ENCODE measurements at regions not wholly inside any gene's neighbourhood (a gene's known extent, or its start where the extent isn't known, plus 50 kb on each side); places are given as distances from the start of the nearest gene placed in this dataset.
"Not testable (repeated sequence)": the region's sequence is repeated elsewhere in the genome, so short reads cannot be mapped to it uniquely, and the experiment has no call there.

- Histone ChIP-seq H3K27me3 (no peaks in the 10 kb centered on the region), H3K4me1 (no peaks in the 10 kb centered on the region), H3K27ac (no peak overlapping the region), H3K4me3 (no peak overlapping the region), H3K9me3 (no peaks in the 10 kb centered on the region), H3K36me3 (no peaks in the 10 kb centered on the region)
- DNase-seq = no peak
- intact Hi-C loops (cut with DNase I) = no loop called here
- TF ChIP-seq POLR2A (IDR thresholded peaks at IDR 0.05) (no peak), EP300 (IDR thresholded peaks at IDR 0.05) (no peak), POLR2AphosphoS5 (IDR thresholded peaks at IDR 0.05) (no peak)
- TF ChIP-seq, protein P1, sequence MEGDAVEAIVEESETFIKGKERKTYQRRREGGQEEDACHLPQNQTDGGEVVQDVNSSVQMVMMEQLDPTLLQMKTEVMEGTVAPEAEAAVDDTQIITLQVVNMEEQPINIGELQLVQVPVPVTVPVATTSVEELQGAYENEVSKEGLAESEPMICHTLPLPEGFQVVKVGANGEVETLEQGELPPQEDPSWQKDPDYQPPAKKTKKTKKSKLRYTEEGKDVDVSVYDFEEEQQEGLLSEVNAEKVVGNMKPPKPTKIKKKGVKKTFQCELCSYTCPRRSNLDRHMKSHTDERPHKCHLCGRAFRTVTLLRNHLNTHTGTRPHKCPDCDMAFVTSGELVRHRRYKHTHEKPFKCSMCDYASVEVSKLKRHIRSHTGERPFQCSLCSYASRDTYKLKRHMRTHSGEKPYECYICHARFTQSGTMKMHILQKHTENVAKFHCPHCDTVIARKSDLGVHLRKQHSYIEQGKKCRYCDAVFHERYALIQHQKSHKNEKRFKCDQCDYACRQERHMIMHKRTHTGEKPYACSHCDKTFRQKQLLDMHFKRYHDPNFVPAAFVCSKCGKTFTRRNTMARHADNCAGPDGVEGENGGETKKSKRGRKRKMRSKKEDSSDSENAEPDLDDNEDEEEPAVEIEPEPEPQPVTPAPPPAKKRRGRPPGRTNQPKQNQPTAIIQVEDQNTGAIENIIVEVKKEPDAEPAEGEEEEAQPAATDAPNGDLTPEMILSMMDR (IDR thresholded peaks at IDR 0.05) = no peak
- WGBS, 2 donors = 67 to 71% methylated on average over 5 of the region's 5 CpGs
These were observed 107.6 kb downstream of the GOSR1 start for GRCh38 chr17:30584810-30585209.

DNA sequence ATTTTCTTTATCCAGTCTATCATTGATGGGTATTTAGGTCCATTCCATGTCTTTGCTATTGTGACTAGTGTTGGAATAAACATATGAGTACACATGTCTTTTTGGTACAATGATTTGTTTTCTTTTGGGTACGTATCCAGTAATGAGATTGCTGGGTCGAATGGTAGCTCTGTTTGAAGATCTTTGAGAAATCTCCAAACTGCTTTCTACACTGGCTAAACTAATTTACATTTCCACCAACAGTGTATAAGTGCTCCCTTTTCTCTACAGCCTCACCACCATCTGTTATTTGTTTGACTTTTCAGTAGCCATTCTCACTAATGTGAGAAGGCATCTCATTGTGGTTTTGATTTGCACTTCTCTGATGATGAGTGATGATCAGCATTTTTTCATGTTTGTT is 103.7 kb downstream of the GOSR1 start:
- Histone ChIP-seq H3K9me3 (no peaks in the 10 kb centered on the region), H3K27ac (no peak overlapping the region), H3K4me1 (no peaks in the 10 kb centered on the region), H3K27me3 (no peaks in the 10 kb centered on the region), H3K36me3 (no peaks in the 10 kb centered on the region), H3K4me3 (no peak overlapping the region)
- DNase-seq = no peak
- WGBS, 2 donors = 86 to 90% methylated on average over 2 of the region's 2 CpGs
- TF ChIP-seq POLR2AphosphoS5 (IDR thresholded peaks at IDR 0.05) (no peak), POLR2A (IDR thresholded peaks at IDR 0.05) (no peak), EP300 (IDR thresholded peaks at IDR 0.05) (no peak)
- TF ChIP-seq, protein P1 (IDR thresholded peaks at IDR 0.05) = no peak
- intact Hi-C loops (cut with DNase I) = no loop called here

GRCh38 chr17:30579610-30580315 is 102.6 kb downstream of the GOSR1 start:
- Histone ChIP-seq H3K4me1 (no peaks in the 10 kb centered on the region), H3K4me3 (no peak overlapping the region), H3K9me3 (no peaks in the 10 kb centered on the region), H3K27me3 (no peaks in the 10 kb centered on the region), H3K27ac (no peak overlapping the region), H3K36me3 (no peaks in the 10 kb centered on the region)
- WGBS, 2 donors = 83 to 87% methylated on average over 5 of the region's 5 CpGs
- TF ChIP-seq EP300 (IDR thresholded peaks at IDR 0.05) (no peak), POLR2AphosphoS5 (IDR thresholded peaks at IDR 0.05) (no peak), POLR2A (IDR thresholded peaks at IDR 0.05) (no peak)
- TF ChIP-seq, protein P1 (IDR thresholded peaks at IDR 0.05) = no peak
- intact Hi-C loops (cut with DNase I) = no loop called here
- no peak for DNase-seq

DNA sequence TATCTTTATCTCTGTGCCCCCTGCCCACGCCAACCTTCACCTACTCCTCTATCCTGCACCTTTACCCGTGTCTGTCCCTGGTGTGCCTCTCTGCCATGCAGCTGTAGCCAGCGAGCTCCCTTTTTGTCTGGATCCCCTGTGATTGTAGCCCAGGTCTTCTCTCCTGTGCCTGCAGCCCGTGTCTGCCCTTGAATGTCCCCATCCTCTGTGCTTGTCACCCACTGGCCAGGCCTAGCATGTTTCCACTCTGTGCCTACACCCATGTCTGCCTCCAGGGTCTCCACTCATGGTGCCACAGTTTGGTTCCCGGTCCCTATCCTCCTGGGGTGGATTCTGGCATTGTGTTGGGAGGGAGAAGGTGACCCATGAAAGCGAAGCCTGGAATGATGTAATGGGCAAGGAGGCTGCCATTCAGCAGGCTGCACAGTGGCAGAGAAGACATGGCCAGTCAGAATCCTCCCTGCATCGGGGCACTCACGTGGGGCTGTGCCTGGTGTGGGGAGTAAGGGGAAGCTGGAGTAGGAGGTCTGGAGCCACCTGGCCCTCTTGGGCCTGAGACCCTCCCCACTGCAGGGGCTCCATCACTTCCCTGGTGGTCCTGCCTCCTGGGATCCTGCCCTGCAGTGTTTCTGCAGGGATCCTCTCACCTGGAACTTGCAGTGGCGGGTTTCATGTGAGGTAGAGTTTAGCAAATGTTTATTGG is 101.0 kb downstream of the GOSR1 start:
- intact Hi-C loops (cut with DNase I); DNase-seq; H3K9me3 ChIP-seq; H3K27ac ChIP-seq; H3K36me3 ChIP-seq; H3K4me1 ChIP-seq; H3K27me3 ChIP-seq; H3K4me3 ChIP-seq: not testable (repeated sequence)
- whole genome bisulfite sequencing, 2 donors = 82 to 85% methylated on average over 9 of the region's 9 CpGs

Small RNA genes in the stretch of these regions (small RNA-seq; reads per million reads assigned to genes)
- gene AC005562.1 (0 reads per million in 3 donors), gene AC127024.7 (0 reads per million in 3 donors), gene RN7SL316P (0 reads per million in 3 donors)
